ENCODE measurements at regions not wholly inside any gene's neighbourhood (a gene's known extent, or its start where the extent isn't known, plus 50 kb on each side); places are given as distances from the start of the nearest gene placed in this dataset.

DNA sequence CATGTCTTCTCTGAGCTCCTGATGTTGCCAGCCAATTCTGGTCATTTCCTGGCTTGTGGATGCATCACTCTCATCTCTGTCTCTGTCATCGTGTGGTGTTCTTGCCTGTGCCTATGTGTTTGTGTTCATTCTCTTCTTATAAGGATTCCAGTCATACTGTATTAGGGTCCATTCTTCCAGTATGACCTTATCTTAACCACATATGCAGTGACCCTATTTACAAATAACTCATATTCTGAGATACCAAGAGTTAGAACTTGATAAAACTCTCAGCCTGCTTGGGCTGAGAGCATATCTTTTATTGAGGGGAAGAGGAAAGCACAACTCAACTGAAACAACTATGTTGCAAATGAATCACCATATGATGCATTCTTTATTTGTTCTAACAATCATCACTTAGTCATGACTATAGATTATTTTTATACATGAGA, 189.0 kb upstream of the ANXA10 start (continued):
- TF ChIP-seq KDM5A (IDR thresholded peaks at IDR 0.05; ENCODE audit: borderline replicate concordance, low read length), result no peak
- no peak for TF ChIP-seq ZFP82 (CRISPR knock-in tag; IDR thresholded peaks at IDR 0.05; ENCODE audit: borderline replicate concordance)
- TF ChIP-seq MTF1 (CRISPR knock-in tag; IDR thresholded peaks at IDR 0.05), result no peak

DNA sequence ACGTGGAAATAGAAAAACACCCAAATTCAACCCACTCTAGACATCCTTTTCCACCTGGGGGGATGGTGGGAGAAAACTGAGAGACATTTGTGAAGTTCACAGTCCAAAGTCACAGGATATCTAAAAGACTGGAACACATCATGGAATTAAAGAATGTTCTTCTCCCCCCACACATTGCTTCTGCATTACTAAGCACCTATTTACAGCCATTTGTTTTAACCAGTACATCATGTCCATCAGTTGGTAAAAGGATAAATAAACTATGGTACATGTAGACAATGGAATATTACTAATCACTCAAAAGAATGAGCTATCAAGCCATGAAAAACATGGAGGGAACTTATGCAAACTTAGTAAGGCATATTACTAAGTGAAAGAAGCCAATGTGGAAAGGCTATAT, 185.5 kb upstream of the ANXA10 start:
- in situ Hi-C loops (cut with HindIII; ENCODE audit: extremely low pct_ligation_motif_present, low pct_unique_long_range_greater_than_20kb), result no loop called here
- DNase-seq (ENCODE audit: low spot score) (no peak), ATAC-seq (no peak), FAIRE-seq (no peak)
- Histone ChIP-seq H3K9ac (ENCODE audit: insufficient read depth, low read depth, low read length) (no peak overlapping the region), H3K4me3 (replicated peaks in 1 of 3; ENCODE audit: insufficient read depth in 1 of 3, low read depth in 2 of 3, low read length in 3 of 3) (no peak overlapping the region), H3K9me3 (ENCODE audit: low read length) (no peaks in the 10 kb centered on the region; the same call in none of the 2 replicates), H2AFZ (ENCODE audit: low read length) (no peak overlapping the region), H3K36me3 (replicated peaks in 1 of 2; ENCODE audit: control insufficient read depth in 1 of 2, insufficient read depth in 2 of 2, low read length in 2 of 2) (no peaks in the 10 kb centered on the region), H3K79me2 (ENCODE audit: insufficient read depth, low read length) (no peaks in the 10 kb centered on the region), H4K20me1 (ENCODE audit: insufficient read depth, low read length) (no peaks in the 10 kb centered on the region), H3K4me2 (ENCODE audit: low read depth, low read length) (no peak overlapping the region), H3K27ac (ENCODE audit: extremely low read length, insufficient read depth, low read length) (no peak overlapping the region), H3K27me3 (ENCODE audit: control insufficient read depth in 1 of 2, insufficient read depth in 2 of 2, low read length in 2 of 2) (no peaks in the 10 kb centered on the region), H3K4me1 (ENCODE audit: insufficient read depth, low read length) (no peaks in the 10 kb centered on the region)
- WGBS (ENCODE audit: low lambda C conversion rate), result 9% methylated on average over 1 of the region's 1 CpG
- CTCF ChIA-PET (ENCODE audit: low intra/inter-chr PET ratio, low total read pairs), result no interaction called here
- TF ChIP-seq ZNF883 (CRISPR knock-in tag; IDR thresholded peaks at IDR 0.05; ENCODE audit: not compliant biosample characterization), result no peak
- no peak for TF ChIP-seq ELF3 (CRISPR knock-in tag; IDR thresholded peaks at IDR 0.05)
- TF ChIP-seq, protein P1, sequence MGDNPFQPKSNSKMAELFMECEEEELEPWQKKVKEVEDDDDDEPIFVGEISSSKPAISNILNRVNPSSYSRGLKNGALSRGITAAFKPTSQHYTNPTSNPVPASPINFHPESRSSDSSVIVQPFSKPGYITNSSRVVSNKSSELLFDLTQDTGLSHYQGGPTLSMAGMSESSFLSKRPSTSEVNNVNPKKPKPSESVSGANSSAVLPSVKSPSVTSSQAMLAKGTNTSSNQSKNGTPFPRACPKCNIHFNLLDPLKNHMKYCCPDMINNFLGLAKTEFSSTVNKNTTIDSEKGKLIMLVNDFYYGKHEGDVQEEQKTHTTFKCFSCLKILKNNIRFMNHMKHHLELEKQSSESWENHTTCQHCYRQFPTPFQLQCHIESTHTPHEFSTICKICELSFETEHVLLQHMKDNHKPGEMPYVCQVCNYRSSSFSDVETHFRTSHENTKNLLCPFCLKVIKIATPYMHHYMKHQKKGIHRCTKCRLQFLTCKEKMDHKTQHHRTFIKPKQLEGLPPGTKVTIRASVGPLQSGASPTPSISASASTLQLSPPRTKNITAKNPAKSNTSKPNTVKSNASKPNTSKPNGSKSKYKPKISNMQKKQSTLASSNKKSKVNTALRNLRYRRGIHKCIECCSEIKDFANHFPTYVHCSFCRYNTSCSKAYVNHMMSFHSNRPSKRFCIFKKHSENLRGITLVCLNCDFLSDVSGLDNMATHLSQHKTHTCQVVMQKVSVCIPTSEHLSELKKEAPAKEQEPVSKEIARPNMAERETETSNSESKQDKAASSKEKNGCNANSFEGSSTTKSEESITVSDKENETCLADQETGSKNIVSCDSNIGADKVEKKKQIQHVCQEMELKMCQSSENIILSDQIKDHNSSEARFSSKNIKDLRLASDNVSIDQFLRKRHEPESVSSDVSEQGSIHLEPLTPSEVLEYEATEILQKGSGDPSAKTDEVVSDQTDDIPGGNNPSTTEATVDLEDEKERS (CRISPR knock-in tag; IDR thresholded peaks at IDR 0.05), result no peak
- TF ChIP-seq HNRNPL (IDR thresholded peaks at IDR 0.05; ENCODE audit: low read depth, low read length), result no peak
- TF ChIP-seq, protein P2, sequence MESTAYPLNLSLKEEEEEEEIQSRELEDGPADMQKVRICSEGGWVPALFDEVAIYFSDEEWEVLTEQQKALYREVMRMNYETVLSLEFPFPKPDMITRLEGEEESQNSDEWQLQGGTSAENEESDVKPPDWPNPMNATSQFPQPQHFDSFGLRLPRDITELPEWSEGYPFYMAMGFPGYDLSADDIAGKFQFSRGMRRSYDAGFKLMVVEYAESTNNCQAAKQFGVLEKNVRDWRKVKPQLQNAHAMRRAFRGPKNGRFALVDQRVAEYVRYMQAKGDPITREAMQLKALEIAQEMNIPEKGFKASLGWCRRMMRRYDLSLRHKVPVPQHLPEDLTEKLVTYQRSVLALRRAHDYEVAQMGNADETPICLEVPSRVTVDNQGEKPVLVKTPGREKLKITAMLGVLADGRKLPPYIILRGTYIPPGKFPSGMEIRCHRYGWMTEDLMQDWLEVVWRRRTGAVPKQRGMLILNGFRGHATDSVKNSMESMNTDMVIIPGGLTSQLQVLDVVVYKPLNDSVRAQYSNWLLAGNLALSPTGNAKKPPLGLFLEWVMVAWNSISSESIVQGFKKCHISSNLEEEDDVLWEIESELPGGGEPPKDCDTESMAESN (CRISPR knock-in tag; conservative IDR thresholded peaks at IDR 0.05), result no peak
- TF ChIP-seq GTF2F1 (IDR thresholded peaks at IDR 0.05; ENCODE audit: low read length), result no peak
- TF ChIP-seq MTF2 (CRISPR knock-in tag; IDR thresholded peaks at IDR 0.05; ENCODE audit: borderline replicate concordance), result no peak
- TF ChIP-seq, protein P3, sequence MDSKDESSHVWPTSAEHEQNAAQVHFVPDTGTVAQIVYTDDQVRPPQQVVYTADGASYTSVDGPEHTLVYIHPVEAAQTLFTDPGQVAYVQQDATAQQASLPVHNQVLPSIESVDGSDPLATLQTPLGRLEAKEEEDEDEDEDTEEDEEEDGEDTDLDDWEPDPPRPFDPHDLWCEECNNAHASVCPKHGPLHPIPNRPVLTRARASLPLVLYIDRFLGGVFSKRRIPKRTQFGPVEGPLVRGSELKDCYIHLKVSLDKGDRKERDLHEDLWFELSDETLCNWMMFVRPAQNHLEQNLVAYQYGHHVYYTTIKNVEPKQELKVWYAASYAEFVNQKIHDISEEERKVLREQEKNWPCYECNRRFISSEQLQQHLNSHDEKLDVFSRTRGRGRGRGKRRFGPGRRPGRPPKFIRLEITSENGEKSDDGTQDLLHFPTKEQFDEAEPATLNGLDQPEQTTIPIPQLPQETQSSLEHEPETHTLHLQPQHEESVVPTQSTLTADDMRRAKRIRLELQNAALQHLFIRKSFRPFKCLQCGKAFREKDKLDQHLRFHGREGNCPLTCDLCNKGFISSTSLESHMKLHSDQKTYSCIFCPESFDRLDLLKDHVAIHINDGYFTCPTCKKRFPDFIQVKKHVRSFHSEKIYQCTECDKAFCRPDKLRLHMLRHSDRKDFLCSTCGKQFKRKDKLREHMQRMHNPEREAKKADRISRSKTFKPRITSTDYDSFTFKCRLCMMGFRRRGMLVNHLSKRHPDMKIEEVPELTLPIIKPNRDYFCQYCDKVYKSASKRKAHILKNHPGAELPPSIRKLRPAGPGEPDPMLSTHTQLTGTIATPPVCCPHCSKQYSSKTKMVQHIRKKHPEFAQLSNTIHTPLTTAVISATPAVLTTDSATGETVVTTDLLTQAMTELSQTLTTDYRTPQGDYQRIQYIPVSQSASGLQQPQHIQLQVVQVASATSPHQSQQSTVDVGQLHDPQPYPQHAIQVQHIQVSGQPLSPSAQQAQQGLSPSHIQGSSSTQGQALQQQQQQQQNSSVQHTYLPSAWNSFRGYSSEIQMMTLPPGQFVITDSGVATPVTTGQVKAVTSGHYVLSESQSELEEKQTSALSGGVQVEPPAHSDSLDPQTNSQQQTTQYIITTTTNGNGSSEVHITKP (CRISPR knock-in tag; IDR thresholded peaks at IDR 0.05; ENCODE audit: low read depth), result no peak
- no peak for TF ChIP-seq ZNF17 (CRISPR knock-in tag; IDR thresholded peaks at IDR 0.05)
- BruUV-seq (replicated peaks), result no TSS peak
- POLR2A ChIA-PET, result no interaction called here
- intact Hi-C loops (cut with micrococcal nuclease; ENCODE audit: unreplicated experiment), result no loop called here

All from HepG2 (cell line).